OCI-M1 (cell line): ENCODE measurements at regions not wholly inside any gene's neighbourhood (a gene's known extent, or its start where the extent isn't known, plus 50 kb on each side); places are given as distances from the start of the nearest gene placed in this dataset.

ENCODE experiments used
- DNase-seq: peaks from one replicate; lab custom pipeline; 2025; lab: John Stamatoyannopoulos, UW

- DNase-seq = no peak
Measured at GRCh38 chr17:33901085-33901484, 354.0 kb upstream of the CCL2 start.

GRCh38 chr17:33902901-33903449 lies 352.1 kb upstream of the CCL2 start:
- DNase-seq = no peak

GRCh38 chr17:33904476-33904875 lies 350.6 kb upstream of the CCL2 start:
- peak; percentile 35 for DNase-seq

- peak; percentile 94 for DNase-seq
Measured at GRCh38 chr17:33905338-33905800, 349.7 kb upstream of the CCL2 start.

GRCh38 chr17:33908363-33909064 lies 346.6 kb upstream of the CCL2 start:
- peak; percentile 62 for DNase-seq

- DNase-seq = no peak
Measured at GRCh38 chr17:33910200-33910857, 344.8 kb upstream of the CCL2 start.

- peak; percentile 28 for DNase-seq
Measured at GRCh38 chr17:33914125-33914524, 341.0 kb upstream of the CCL2 start.

GRCh38 chr17:33922971-33923370 lies 332.1 kb upstream of the CCL2 start:
- DNase-seq = no peak

- no peak for DNase-seq
Measured at GRCh38 chr17:33924104-33924503, 331.0 kb upstream of the CCL2 start.

- peak; percentile 25 for DNase-seq
Measured at GRCh38 chr17:33925649-33926048, 329.4 kb upstream of the CCL2 start.

GRCh38 chr17:33927732-33928133 lies 327.4 kb upstream of the CCL2 start:
- peak; percentile 68 for DNase-seq

GRCh38 chr17:33929181-33929724 lies 325.8 kb upstream of the CCL2 start:
- DNase-seq = no peak

- DNase-seq = peak; percentile 86
Measured at GRCh38 chr17:33931148-33931814, 323.8 kb upstream of the CCL2 start.

GRCh38 chr17:33932996-33933395 lies 322.1 kb upstream of the CCL2 start:
- peak; percentile 34 for DNase-seq

- no peak for DNase-seq
Measured at GRCh38 chr17:33933576-33933975, 321.5 kb upstream of the CCL2 start.

GRCh38 chr17:33934696-33935095 lies 320.4 kb upstream of the CCL2 start:
- DNase-seq = no peak

GRCh38 chr17:33935822-33936221 lies 319.3 kb upstream of the CCL2 start:
- no peak for DNase-seq

- DNase-seq = no peak
Measured at GRCh38 chr17:33936764-33937163, 318.3 kb upstream of the CCL2 start.

- no peak for DNase-seq
Measured at GRCh38 chr17:33939959-33940358, 315.1 kb upstream of the CCL2 start.

- no peak for DNase-seq
Measured at GRCh38 chr17:33940769-33941370, 314.2 kb upstream of the CCL2 start.

GRCh38 chr17:33941744-33942143 lies 313.3 kb upstream of the CCL2 start:
- DNase-seq = no peak

- peak; percentile 83 for DNase-seq
Measured at GRCh38 chr17:33942414-33942813, 312.7 kb upstream of the CCL2 start.
